H1 (cell line): ENCODE measurements at regions not wholly inside any gene's neighbourhood (a gene's known extent, or its start where the extent isn't known, plus 50 kb on each side); places are given as distances from the start of the nearest gene placed in this dataset.
"Not testable (repeated sequence)": the region's sequence is repeated elsewhere in the genome, so short reads cannot be mapped to it uniquely, and the experiment has no call there.

Experiments
- CTCF ChIA-PET: fragments of 300-600 bp; sonication (Branson Sonifier 250); formaldehyde crosslinking; loops from one replicate; lab custom pipeline; 2021; ENCODE audit not compliant: partially characterized antibody; lab: Charles Lee
- POLR2A ChIA-PET: fragments of 300-600 bp; sonication (Branson Sonifier 250); formaldehyde crosslinking; loops from one replicate; lab custom pipeline; 2021; ENCODE audit warnings: inconsistent platforms; ENCODE audit not compliant: partially characterized antibody; lab: Charles Lee
- DNase-seq, 2 experiments: peaks; one replicate each; pipeline versions ENCODE4 v3.0.0 to v3.0.0-alpha.2; 2010 to 2022; ENCODE audit warnings: low spot score in 2 of 2, low read depth in 1 of 2, mixed read lengths in 1 of 2
- FAIRE-seq: peaks from 2 replicates; lab custom pipeline; 2011; peaks lifted over from hg19 to GRCh38; lab: Jason Lieb, UNC
- H2AFZ ChIP-seq: 2 replicates; pipeline ENCODE4 v1.8.1; 2012; ENCODE audit warnings: low read length, inconsistent platforms
- H2AK5ac ChIP-seq: 2 replicates; pipeline ENCODE4 v1.6.1; 2013; ENCODE audit warnings: low read depth, low read length
- H2BK120ac ChIP-seq: replicated peaks from 2 replicates; pipeline ENCODE3; 2013; ENCODE audit warnings: low read depth, low read length, inconsistent platforms
- H2BK12ac ChIP-seq: 2 replicates; pipeline ENCODE4 v1.6.1; 2013; ENCODE audit warnings: low read depth, low read length
- H2BK15ac ChIP-seq: 2 replicates; pipeline ENCODE4 v1.6.1; 2013; ENCODE audit warnings: low read length
- H2BK20ac ChIP-seq: 2 replicates; pipeline ENCODE4 v1.6.1; 2013; ENCODE audit warnings: low read length
- H2BK5ac ChIP-seq: 2 replicates; pipeline ENCODE4 v1.6.1; 2013; ENCODE audit warnings: low read depth, low read length
- H3K14ac ChIP-seq: 2 replicates; pipeline ENCODE4 v1.6.1; 2013; ENCODE audit warnings: inconsistent platforms; ENCODE audit not compliant: insufficient read length
- H3K18ac ChIP-seq: 2 replicates; pipeline ENCODE4 v1.6.1; 2013; ENCODE audit warnings: low read length; ENCODE audit errors: extremely low read depth
- H3K23ac ChIP-seq: 2 replicates; pipeline ENCODE4 v1.6.1; 2013; ENCODE audit warnings: inconsistent platforms; ENCODE audit not compliant: insufficient read length
- H3K23me2 ChIP-seq: 2 replicates; pipeline ENCODE4 v1.6.1; 2013; ENCODE audit warnings: low read depth, low read length
- H3K27ac ChIP-seq: 2 replicates; pipeline ENCODE4 v1.6.1; 2011; ENCODE audit warnings: low read depth, low read length, inconsistent platforms
- H3K27me3 ChIP-seq, 4 experiments: replicated peaks in 1 of 4; 1 replicate in 1 of 4; 2 replicates in 3 of 4; pipeline versions ENCODE4 v1.6.1 to v1.8.1; 2011 to 2013; ENCODE audit warnings: low read length in 3 of 4, mild to moderate bottlenecking in 3 of 4, inconsistent platforms in 2 of 4, mixed read lengths in 2 of 4, moderate library complexity in 1 of 4; ENCODE audit not compliant: control insufficient read depth in 3 of 4, insufficient read depth in 3 of 4; ENCODE audit errors: extremely low read depth in 1 of 4
- H3K36me3 ChIP-seq, 4 experiments: 2 replicates each; pipeline versions ENCODE4 v1.6.1 to v1.8.1; 2011 to 2013; ENCODE audit warnings: mild to moderate bottlenecking in 4 of 4, low read length in 3 of 4, moderate library complexity in 2 of 4, control low read depth in 1 of 4, inconsistent platforms in 1 of 4; ENCODE audit not compliant: insufficient read depth in 4 of 4, control insufficient read depth in 2 of 4
- H3K4ac ChIP-seq: replicated peaks from 2 replicates; pipeline ENCODE3; 2013; ENCODE audit warnings: low read length, low read depth, mixed read lengths, inconsistent platforms; ENCODE audit not compliant: insufficient read length
- H3K4me1 ChIP-seq, 4 experiments: replicated peaks in 1 of 4; 1 replicate in 1 of 4; 2 replicates in 3 of 4; pipeline versions ENCODE4 v1.6.1 to v1.8.1; 2011 to 2013; ENCODE audit warnings: low read length in 3 of 4, inconsistent platforms in 2 of 4, mixed read lengths in 1 of 4; ENCODE audit not compliant: insufficient read depth in 4 of 4, control insufficient read depth in 3 of 4
- H3K4me2 ChIP-seq, 2 experiments: 2 replicates each; pipeline versions ENCODE4 v1.6.1 to v1.8.1; 2011 to 2013; ENCODE audit warnings: low read depth in 2 of 2, low read length in 2 of 2, control low read depth in 1 of 2, inconsistent platforms in 1 of 2, mild to moderate bottlenecking in 1 of 2; ENCODE audit not compliant: insufficient read depth in 1 of 2
- H3K4me3 ChIP-seq, 4 experiments: fragments of 200-600, 300-600 bp in 1 of 4; sonication (generic), shearing (Covaris generic), sonication (Bioruptor Twin) in 1 of 4; 2 replicates each; pipeline versions ENCODE4 v1.5.1 to v1.8.1; 2011 to 2016; ENCODE audit warnings: low read length in 4 of 4, low read depth in 3 of 4, control low read depth in 2 of 4, inconsistent platforms in 2 of 4, mild to moderate bottlenecking in 2 of 4, mixed read lengths in 1 of 4, moderate library complexity in 1 of 4; ENCODE audit not compliant: insufficient read depth in 2 of 4; ENCODE audit errors: extremely low read depth in 1 of 4
- H3K56ac ChIP-seq: replicated peaks from 2 replicates; pipeline ENCODE3; 2013; ENCODE audit warnings: low read depth, mild to moderate bottlenecking, mixed read lengths, low read length, inconsistent platforms; ENCODE audit not compliant: insufficient read length
- H3K79me1 ChIP-seq: 2 replicates; pipeline ENCODE4 v1.6.1; 2013; ENCODE audit warnings: low read depth, low read length, control low read depth
- H3K79me2 ChIP-seq, 2 experiments: 2 replicates each; pipeline versions ENCODE4 v1.6.1 to v1.8.1; 2012 to 2013; ENCODE audit warnings: low read length in 2 of 2, mild to moderate bottlenecking in 2 of 2, inconsistent platforms in 1 of 2; ENCODE audit not compliant: insufficient read depth in 2 of 2, control insufficient read depth in 1 of 2
- H3K9ac ChIP-seq, 4 experiments: replicated peaks in 1 of 4; 1 replicate in 1 of 4; 2 replicates in 3 of 4; pipeline versions ENCODE4 v1.6.1 to v1.8.1; 2011 to 2013; ENCODE audit warnings: low read depth in 3 of 4, low read length in 3 of 4, control low read depth in 2 of 4, mild to moderate bottlenecking in 2 of 4, moderate library complexity in 2 of 4, inconsistent platforms in 1 of 4; ENCODE audit errors: extremely low read depth in 1 of 4
- H3K9me3 ChIP-seq, 2 experiments: 2 replicates each; pipeline versions ENCODE4 v1.6.1 to v1.8.1; 2012 to 2013; ENCODE audit warnings: mild to moderate bottlenecking in 2 of 2, moderate library complexity in 2 of 2, control low read depth in 1 of 2, inconsistent platforms in 1 of 2, low read depth in 1 of 2, low read length in 1 of 2, mixed read lengths in 1 of 2; ENCODE audit not compliant: insufficient read depth in 2 of 2
- H4K20me1 ChIP-seq, 2 experiments: replicated peaks in 1 of 2; 2 replicates each; pipeline versions ENCODE3 to v1.8.1; 2011 to 2013; ENCODE audit warnings: inconsistent platforms in 2 of 2, low read length in 2 of 2, mild to moderate bottlenecking in 1 of 2; ENCODE audit not compliant: insufficient read depth in 2 of 2, control insufficient read depth in 1 of 2
- H4K5ac ChIP-seq: 2 replicates; pipeline ENCODE4 v1.6.1; 2013; ENCODE audit warnings: low read length, low read depth, mixed read lengths, inconsistent platforms; ENCODE audit not compliant: insufficient read length
- H4K8ac ChIP-seq: 2 replicates; pipeline ENCODE4 v1.8.0; 2013; ENCODE audit warnings: mild to moderate bottlenecking, moderate library complexity, low read length, inconsistent platforms; ENCODE audit not compliant: insufficient read depth; ENCODE audit errors: extremely low read depth
- H4K91ac ChIP-seq: replicated peaks from 2 replicates; pipeline ENCODE3; 2013; ENCODE audit warnings: low read length, mixed read lengths, inconsistent platforms; ENCODE audit not compliant: insufficient read length
- WGBS, 2 experiments: shearing (Covaris generic) in 1 of 2; methylation state at CpG; one replicate each; pipeline versions ENCODE4 v1.1.6 to v1.1.7; 2013 to 2015; ENCODE audit warnings: low lambda C conversion rate in 2 of 2, mixed read lengths in 2 of 2, inconsistent platforms in 1 of 2, low coverage in 1 of 2, missing lambda C conversion rate in 1 of 2; ENCODE audit not compliant: insufficient replicate concordance in 2 of 2, insufficient coverage in 1 of 2, insufficient read length in 1 of 2; ENCODE audit errors: extremely low coverage in 1 of 2, missing lambda C conversion rate in 1 of 2; 5-methylcytosine and 5-hydroxymethylcytosine counted together

- H3K27me3 ChIP-seq, H3K9ac ChIP-seq, H3K9me3 ChIP-seq, H3K27ac ChIP-seq, H3K36me3 ChIP-seq, H2BK15ac ChIP-seq, H3K4ac ChIP-seq, DNase-seq, FAIRE-seq, H4K8ac ChIP-seq, H3K4me2 ChIP-seq, H3K4me3 ChIP-seq, H2AFZ ChIP-seq, H3K23me2 ChIP-seq, H2BK120ac ChIP-seq, H4K5ac ChIP-seq, H3K14ac ChIP-seq, H2AK5ac ChIP-seq, CTCF ChIA-PET, H2BK12ac ChIP-seq, H3K79me2 ChIP-seq, H3K23ac ChIP-seq, H4K20me1 ChIP-seq, H3K79me1 ChIP-seq, POLR2A ChIA-PET, H3K56ac ChIP-seq, H2BK20ac ChIP-seq: not testable (repeated sequence)
- H2BK5ac ChIP-seq, result peak overlapping the region; percentile 100; the same call in 1 of the 2 replicates
- peak overlapping the region; percentile 77 for H4K91ac ChIP-seq
- WGBS, 2 experiments, result 38% methylated on average over 5 of the region's 9 CpGs; no CpG with 5 or more reads in 1 of the 2 experiments
- H3K18ac ChIP-seq, result peak overlapping the region; percentile 10; the same call in 1 of the 2 replicates
- H3K4me1 ChIP-seq, result peaks cover 2 to 21% (median 11%) of the 10 kb centered on the region in 4 experiments; a peak in 4 of 7 replicates
Measured at GRCh38 chr1:238379446-238379845, 488.7 kb upstream of the ZP4 start.
